Neural progenitor cell (in vitro differentiated cells): ENCODE measurements at regions not wholly inside any gene's neighbourhood (a gene's known extent, or its start where the extent isn't known, plus 50 kb on each side); places are given as distances from the start of the nearest gene placed in this dataset.

Source experiments
- DNase-seq: peaks from one replicate; pipeline ENCODE4 v3.0.0-alpha.2; 2016; ENCODE audit warnings: low spot score
- H2AFZ ChIP-seq: fragments of 200-600 bp; sonication (generic); replicated peaks from 2 replicates; pipeline ENCODE4 v1.6.1; 2016; ENCODE audit warnings: antibody characterized with exemption
- H3F3A ChIP-seq: fragments of 200-600 bp; sonication (generic); 2 replicates; pipeline ENCODE4 v1.6.1; 2016; ENCODE audit warnings: antibody characterized with exemption, low read depth
- H3K27ac ChIP-seq: fragments of 200-600 bp; sonication (generic); 2 replicates; pipeline ENCODE4 v1.5.1; 2016; ENCODE audit warnings: mild to moderate bottlenecking
- H3K27me3 ChIP-seq: fragments of 200-600 bp; sonication (generic); 2 replicates; pipeline ENCODE4 v1.6.1; 2016; ENCODE audit warnings: mild to moderate bottlenecking, moderate library complexity
- H3K36me3 ChIP-seq: fragments of 200-600 bp; sonication (generic); 2 replicates; pipeline ENCODE4 v1.5.1; 2016
- H3K4me1 ChIP-seq: fragments of 200-600 bp; sonication (generic); 2 replicates; pipeline ENCODE4 v1.6.1; 2016; ENCODE audit warnings: mixed run types
- H3K4me2 ChIP-seq: fragments of 200-600 bp; sonication (generic); 2 replicates; pipeline ENCODE4 v1.6.1; 2016
- H3K4me3 ChIP-seq: fragments of 200-600 bp; sonication (generic); 2 replicates; pipeline ENCODE4 v1.5.1; 2016
- H3K79me2 ChIP-seq: fragments of 200-600 bp; sonication (generic); 2 replicates; pipeline ENCODE4 v1.6.1; 2016; ENCODE audit warnings: low read depth
- H3K9ac ChIP-seq: fragments of 200-600 bp; sonication (generic); 2 replicates; pipeline ENCODE4 v1.6.1; 2016
- H3K9me3 ChIP-seq: fragments of 200-600 bp; sonication (generic); 2 replicates; pipeline ENCODE4 v1.5.1; 2016; ENCODE audit warnings: low read depth
- H4K20me1 ChIP-seq: fragments of 200-600 bp; sonication (generic); 2 replicates; pipeline ENCODE4 v1.6.1; 2016; ENCODE audit warnings: low read depth
- H3K27ac Mint-ChIP-seq: 3 replicates; pipeline ENCODE4 v1.8.0; 2021; ENCODE audit warnings: mixed read lengths
- H3K27me3 Mint-ChIP-seq: 2 replicates; pipeline ENCODE4 v1.8.0; 2022; ENCODE audit warnings: low read depth, mild to moderate bottlenecking, inconsistent platforms, moderate library complexity, mixed read lengths; ENCODE audit not compliant: insufficient read depth
- H3K36me3 Mint-ChIP-seq: 3 replicates; pipeline ENCODE4 v1.8.0; 2021; ENCODE audit warnings: mixed read lengths
- H3K4me1 Mint-ChIP-seq: 3 replicates; pipeline ENCODE4 v1.8.0; 2021; ENCODE audit warnings: mixed read lengths
- H3K4me3 Mint-ChIP-seq: 3 replicates; pipeline ENCODE4 v1.8.0; 2021; ENCODE audit warnings: mild to moderate bottlenecking, moderate library complexity, mixed read lengths
- H3K9me3 Mint-ChIP-seq: 3 replicates; pipeline ENCODE4 v1.8.0; 2020; ENCODE audit warnings: mixed read lengths
- EZH2 ChIP-seq: fragments of 200-600 bp; sonication (generic); IDR thresholded peaks from 2 replicates; pipeline ENCODE4 v1.6.1; 2017; ENCODE audit warnings: antibody characterized with exemption, mild to moderate bottlenecking, moderate library complexity
- EZH2phosphoT487 ChIP-seq: fragments of 200-600 bp; sonication (generic); IDR thresholded peaks from 2 replicates; pipeline ENCODE4 v1.6.1; 2017; ENCODE audit warnings: antibody characterized with exemption
- TF ChIP-seq, protein P1 (sequence below): fragments of 200-600 bp; sonication (generic); IDR thresholded peaks from 2 replicates; pipeline ENCODE4 v1.5.1; 2017; ENCODE audit warnings: antibody characterized with exemption, mild to moderate bottlenecking

DNA sequence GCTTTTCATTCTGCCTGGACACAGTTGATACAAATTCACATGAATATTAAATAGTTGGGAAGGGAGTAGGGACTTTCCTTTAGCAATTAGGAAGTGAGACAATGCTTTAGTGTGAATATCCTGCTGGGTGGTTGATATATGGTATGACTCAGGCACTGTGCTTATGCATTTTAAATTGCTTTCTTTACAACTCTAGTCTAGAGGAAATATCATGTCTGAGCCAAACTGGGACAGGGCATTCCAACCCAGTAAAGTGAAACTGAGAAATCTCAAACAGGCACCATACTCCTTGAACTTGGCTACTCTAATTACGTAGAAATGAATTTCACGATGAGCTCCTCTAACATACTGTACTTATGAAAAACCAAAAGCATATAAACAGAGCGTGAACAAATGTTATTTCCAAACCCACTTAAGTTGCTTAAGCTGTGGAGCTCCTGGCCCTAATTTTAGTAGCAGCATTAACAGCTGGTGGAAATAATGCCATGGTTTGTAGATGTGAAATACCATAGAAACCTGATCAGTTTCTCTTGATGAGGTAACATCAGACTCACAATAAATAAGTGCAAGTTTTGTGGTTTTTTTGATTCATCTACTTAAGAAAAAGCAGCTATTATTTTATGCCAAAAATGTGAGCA lies 242.9 kb upstream of the GK2 start:
- no peak overlapping the region for H2AFZ ChIP-seq

DNA sequence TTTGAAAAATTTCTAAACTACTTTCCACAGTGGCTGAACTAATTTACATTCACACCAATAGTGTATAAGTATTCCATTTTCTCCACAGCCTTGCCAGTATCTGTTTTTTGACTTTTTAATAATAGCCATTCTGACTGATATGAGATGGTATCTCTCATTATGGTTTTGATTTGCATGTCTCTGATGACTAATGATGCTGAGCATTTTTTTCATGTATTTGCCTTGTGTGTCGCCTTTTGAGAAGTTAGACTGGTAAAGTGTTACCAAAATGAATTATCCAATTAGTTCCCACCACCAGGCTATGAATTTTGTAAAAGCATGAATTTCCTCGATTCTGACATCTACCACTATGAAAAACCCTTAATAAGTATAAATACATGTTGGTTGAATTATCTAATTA lies 242.2 kb upstream of the GK2 start:
- Mint-ChIP-seq H3K27ac (no peak overlapping the region), H3K27me3 (no peaks in the 10 kb centered on the region), H3K4me1 (peaks cover 16% of the 10 kb centered on the region), H3K9me3 (no peaks in the 10 kb centered on the region), H3K36me3 (no peaks in the 10 kb centered on the region), H3K4me3 (no peak overlapping the region)
- H3K27ac ChIP-seq, result no peak overlapping the region
- no peak overlapping the region for H3K4me2 ChIP-seq
- no peak overlapping the region for H3K4me3 ChIP-seq
- H3K79me2 ChIP-seq, result no peaks in the 10 kb centered on the region
- H2AFZ ChIP-seq, result no peak overlapping the region
- DNase-seq, result no peak
- no peaks in the 10 kb centered on the region for H3K9me3 ChIP-seq
- H3K9ac ChIP-seq, result no peak overlapping the region
- H4K20me1 ChIP-seq, result no peaks in the 10 kb centered on the region
- no peaks in the 10 kb centered on the region for H3K36me3 ChIP-seq
- no peaks in the 10 kb centered on the region for H3K27me3 ChIP-seq
- no peaks in the 10 kb centered on the region for H3F3A ChIP-seq
- TF ChIP-seq EZH2, result no peak
- TF ChIP-seq EZH2phosphoT487, result no peak
- TF ChIP-seq, protein P1, sequence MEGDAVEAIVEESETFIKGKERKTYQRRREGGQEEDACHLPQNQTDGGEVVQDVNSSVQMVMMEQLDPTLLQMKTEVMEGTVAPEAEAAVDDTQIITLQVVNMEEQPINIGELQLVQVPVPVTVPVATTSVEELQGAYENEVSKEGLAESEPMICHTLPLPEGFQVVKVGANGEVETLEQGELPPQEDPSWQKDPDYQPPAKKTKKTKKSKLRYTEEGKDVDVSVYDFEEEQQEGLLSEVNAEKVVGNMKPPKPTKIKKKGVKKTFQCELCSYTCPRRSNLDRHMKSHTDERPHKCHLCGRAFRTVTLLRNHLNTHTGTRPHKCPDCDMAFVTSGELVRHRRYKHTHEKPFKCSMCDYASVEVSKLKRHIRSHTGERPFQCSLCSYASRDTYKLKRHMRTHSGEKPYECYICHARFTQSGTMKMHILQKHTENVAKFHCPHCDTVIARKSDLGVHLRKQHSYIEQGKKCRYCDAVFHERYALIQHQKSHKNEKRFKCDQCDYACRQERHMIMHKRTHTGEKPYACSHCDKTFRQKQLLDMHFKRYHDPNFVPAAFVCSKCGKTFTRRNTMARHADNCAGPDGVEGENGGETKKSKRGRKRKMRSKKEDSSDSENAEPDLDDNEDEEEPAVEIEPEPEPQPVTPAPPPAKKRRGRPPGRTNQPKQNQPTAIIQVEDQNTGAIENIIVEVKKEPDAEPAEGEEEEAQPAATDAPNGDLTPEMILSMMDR, result no peak
- H3K4me1 ChIP-seq, result no peaks in the 10 kb centered on the region

More for the DNA sequence above, 242.9 kb upstream of the GK2 start:
- H3K27ac ChIP-seq, result no peak overlapping the region
- no peaks in the 10 kb centered on the region for H4K20me1 ChIP-seq
- no peaks in the 10 kb centered on the region for H3F3A ChIP-seq
- no peak overlapping the region for H3K4me2 ChIP-seq
- peaks cover 13% of the 10 kb centered on the region for H3K4me1 Mint-ChIP-seq
- no peak overlapping the region for H3K9ac ChIP-seq
- no peak overlapping the region for H3K27ac Mint-ChIP-seq
- DNase-seq, result no peak
- no peak overlapping the region for H3K4me3 ChIP-seq
- H3K9me3 ChIP-seq, result no peaks in the 10 kb centered on the region
- TF ChIP-seq EZH2, result no peak
- TF ChIP-seq, protein P1, result no peak
- no peak for TF ChIP-seq EZH2phosphoT487
- no peaks in the 10 kb centered on the region for H3K4me1 ChIP-seq
- H3K27me3 Mint-ChIP-seq, result no peaks in the 10 kb centered on the region
- no peaks in the 10 kb centered on the region for H3K36me3 Mint-ChIP-seq
- H3K36me3 ChIP-seq, result no peaks in the 10 kb centered on the region
- no peaks in the 10 kb centered on the region for H3K27me3 ChIP-seq
- H3K9me3 Mint-ChIP-seq, result no peaks in the 10 kb centered on the region
- H3K79me2 ChIP-seq, result no peaks in the 10 kb centered on the region
- H3K4me3 Mint-ChIP-seq, result no peak overlapping the region

DNA sequence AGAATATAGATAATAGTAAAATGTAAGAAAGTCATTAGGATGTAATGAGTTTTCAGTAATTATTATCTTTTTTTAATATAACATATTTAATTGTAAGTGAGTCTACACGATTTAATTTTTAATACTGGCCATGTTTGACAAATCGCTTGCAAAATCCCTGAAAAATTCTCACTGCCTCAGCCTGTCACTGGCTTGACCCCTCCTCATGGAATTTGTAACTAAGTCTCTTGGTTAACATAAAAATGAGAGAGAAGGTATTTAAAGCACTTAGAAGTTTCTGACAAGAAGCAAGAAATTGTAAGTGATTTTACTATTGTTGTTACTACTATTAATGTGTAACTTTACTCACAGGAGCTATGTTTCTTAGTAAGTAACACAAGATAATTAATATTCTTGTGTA lies 237.9 kb upstream of the GK2 start:
- no peak overlapping the region for H3K27ac Mint-ChIP-seq
- peaks cover 7% of the 10 kb centered on the region for H3K4me1 Mint-ChIP-seq
- Histone ChIP-seq H3K79me2 (no peaks in the 10 kb centered on the region), H3K27ac (no peak overlapping the region), H3K27me3 (no peaks in the 10 kb centered on the region), H3K36me3 (no peaks in the 10 kb centered on the region), H3K4me2 (no peak overlapping the region), H3K4me3 (no peak overlapping the region), H3K9me3 (no peaks in the 10 kb centered on the region), H4K20me1 (no peaks in the 10 kb centered on the region), H3F3A (no peaks in the 10 kb centered on the region), H3K9ac (no peak overlapping the region), H2AFZ (no peak overlapping the region), H3K4me1 (no peaks in the 10 kb centered on the region)
- TF ChIP-seq EZH2 (no peak), EZH2phosphoT487 (no peak)
- TF ChIP-seq, protein P1, result no peak
- no peaks in the 10 kb centered on the region for H3K9me3 Mint-ChIP-seq
- no peak overlapping the region for H3K4me3 Mint-ChIP-seq
- H3K36me3 Mint-ChIP-seq, result no peaks in the 10 kb centered on the region
- H3K27me3 Mint-ChIP-seq, result no peaks in the 10 kb centered on the region
- DNase-seq, result no peak
